Body of pancreas (tissue), 4 donors: ENCODE measurements at regions not wholly inside any gene's neighbourhood (a gene's known extent, or its start where the extent isn't known, plus 50 kb on each side); places are given as distances from the start of the nearest gene placed in this dataset.
"Not testable (repeated sequence)": the region's sequence is repeated elsewhere in the genome, so short reads cannot be mapped to it uniquely, and the experiment has no call there.

Source experiments
- ATAC-seq: fragments of 150-250 bp; one replicate; pipeline ENCODE4 v1.9.1; 2016
- DNase-seq, 4 donors: peaks; one replicate each; pipeline ENCODE4 v3.0.0-alpha.2; 2019
- H3K27ac ChIP-seq, 4 donors: fragments of 200-600 bp; sonication (generic); 1 replicate in 3 of 4; 2 replicates in 1 of 4; pipeline versions ENCODE4 v1.5.1 to v1.6.1; 2016 to 2019; ENCODE audit warnings: mild to moderate bottlenecking in 1 of 4, mixed read lengths in 1 of 4, moderate library complexity in 1 of 4
- H3K27me3 ChIP-seq, 2 donors: fragments of 200-600 bp; sonication (generic); one replicate each; pipeline ENCODE4 v1.6.0; 2016; ENCODE audit warnings: mild to moderate bottlenecking in 1 of 2
- H3K36me3 ChIP-seq, 2 donors: fragments of 200-600 bp; sonication (generic); replicated peaks in 1 of 2; 2 replicates each; pipeline ENCODE4 v1.5.1; 2016; ENCODE audit warnings: low read depth in 2 of 2; ENCODE audit not compliant: insufficient read depth in 1 of 2
- H3K4me1 ChIP-seq: fragments of 200-600 bp; sonication (generic); one replicate; pipeline ENCODE4 v1.6.0; 2016
- H3K4me3 ChIP-seq, 2 donors: fragments of 200-600 bp; sonication (generic); 1 replicate in 1 of 2; 2 replicates in 1 of 2; pipeline ENCODE4 v1.5.1; 2016 to 2019
- H3K9me3 ChIP-seq, 3 donors: fragments of 200-600 bp; sonication (generic); 1 replicate in 2 of 3; 2 replicates in 1 of 3; pipeline ENCODE4 v1.5.1; 2016
- CTCF ChIP-seq, 7 experiments: fragments of 450-650 bp in 4 of 7; fragments of 200-600 bp in 3 of 7; sonication (generic) in 3 of 7; IDR thresholded peaks; one replicate each; pipeline ENCODE4 v1.5.1; 2016 to 2019; ENCODE audit warnings: antibody characterized with exemption in 7 of 7
- POLR2A ChIP-seq, 3 donors: fragments of 450-650 bp; IDR thresholded peaks; one replicate each; pipeline ENCODE4 v1.6.1; 2016; ENCODE audit warnings: antibody characterized with exemption in 3 of 3, mild to moderate bottlenecking in 2 of 3
- WGBS, 2 donors: methylation state at CpG; one replicate each; pipeline ENCODE4 v1.1.5; 2017; 5-methylcytosine and 5-hydroxymethylcytosine counted together
- intact Hi-C: fragments of 100-400 bp; cut with DNase I; formaldehyde crosslinking; loops from one replicate; pipeline ENCODE4 v1.15.1; 2023

- 40 to 50% methylated on average over 2 of the region's 2 CpGs for WGBS, 2 donors
- Histone ChIP-seq H3K36me3 (no peaks in the 10 kb centered on the region), H3K4me3 (no peak overlapping the region), H3K4me1 (no peaks in the 10 kb centered on the region), H3K27me3 (no peaks in the 10 kb centered on the region), H3K9me3 (no peaks in the 10 kb centered on the region), H3K27ac (no peak overlapping the region)
- ATAC-seq (no peak), DNase-seq (no peak)
- intact Hi-C loops, result no loop called here
- TF ChIP-seq CTCF (IDR thresholded peaks at IDR 0.05) (no peak), POLR2A (IDR thresholded peaks at IDR 0.05) (no peak)
These were observed 192.6 kb downstream of the ESM1 start for GRCh38 chr5:54792611-54793404.

- H3K36me3 ChIP-seq, ATAC-seq, H3K27ac ChIP-seq, H3K9me3 ChIP-seq, intact Hi-C loops, H3K27me3 ChIP-seq, H3K4me1 ChIP-seq, DNase-seq, H3K4me3 ChIP-seq: not testable (repeated sequence)
- WGBS, 2 donors, result 69 to 72% methylated on average over 3 of the region's 3 CpGs
These were observed 197.5 kb downstream of the ESM1 start for GRCh38 chr5:54787910-54788309.

- ATAC-seq, result peak; percentile 77
- Histone ChIP-seq H3K4me3 (no peak overlapping the region), H3K27me3 (no peaks in the 10 kb centered on the region), H3K4me1 (no peaks in the 10 kb centered on the region), H3K36me3 (no peaks in the 10 kb centered on the region), H3K9me3 (no peaks in the 10 kb centered on the region), H3K27ac (peak overlapping the region in 3 of 4 donors; percentile 41 to 49 (median 45))
- no peak for TF ChIP-seq CTCF (IDR thresholded peaks at IDR 0.05)
- TF ChIP-seq POLR2A (IDR thresholded peaks at IDR 0.05), result no peak
- DNase-seq, result peak in 3 of 4 donors; percentile 51 to 70 (median 70)
- 34 to 49% methylated on average over 7 to 9 of the region's 9 CpGs for WGBS, 2 donors
- intact Hi-C loops, result no loop called here
These were observed 199.4 kb downstream of the ESM1 start for GRCh38 chr5:54785729-54786591.

GRCh38 chr5:54778783-54779182 is 206.6 kb downstream of the ESM1 start:
- ATAC-seq (no peak), DNase-seq (no peak)
- intact Hi-C loops, result no loop called here
- no peak for TF ChIP-seq CTCF (IDR thresholded peaks at IDR 0.05)
- Histone ChIP-seq H3K4me3 (no peak overlapping the region), H3K27me3 (no peaks in the 10 kb centered on the region), H3K27ac (no peak overlapping the region), H3K9me3 (no peaks in the 10 kb centered on the region), H3K4me1 (no peaks in the 10 kb centered on the region), H3K36me3 (no peaks in the 10 kb centered on the region)
- WGBS, 2 donors, result 66 to 71% methylated on average over 2 of the region's 2 CpGs

- Histone ChIP-seq H3K4me3 (no peak overlapping the region), H3K4me1 (no peaks in the 10 kb centered on the region), H3K27me3 (no peaks in the 10 kb centered on the region), H3K27ac (no peak overlapping the region), H3K9me3 (no peaks in the 10 kb centered on the region), H3K36me3 (no peaks in the 10 kb centered on the region)
- no peak for TF ChIP-seq CTCF (IDR thresholded peaks at IDR 0.05)
- TF ChIP-seq POLR2A (IDR thresholded peaks at IDR 0.05), result no peak
- ATAC-seq, result no peak
- intact Hi-C loops, result no loop called here
- DNase-seq, result no peak
These were observed 209.7 kb downstream of the ESM1 start for GRCh38 chr5:54775645-54776044.
